Thoracic aorta (tissue), 2 donors: ENCODE measurements at regions not wholly inside any gene's neighbourhood (a gene's known extent, or its start where the extent isn't known, plus 50 kb on each side); places are given as distances from the start of the nearest gene placed in this dataset.
"Not testable (repeated sequence)": the region's sequence is repeated elsewhere in the genome, so short reads cannot be mapped to it uniquely, and the experiment has no call there.

Experiments used
- ATAC-seq: fragments of 150-250 bp; one replicate; pipeline ENCODE4 v1.8.0; 2017; ENCODE audit warnings: low read depth; ENCODE audit not compliant: insufficient number of reproducible peaks, low FRiP score
- DNase-seq: peaks from one replicate; pipeline ENCODE4 v3.0.0-alpha.2; 2020; ENCODE audit warnings: low spot score
- H3K27ac ChIP-seq, 2 donors: fragments of 200-600 bp; sonication (generic); 1 replicate in 1 of 2; 2 replicates in 1 of 2; pipeline ENCODE4 v1.5.1; 2016; ENCODE audit warnings: mild to moderate bottlenecking in 2 of 2, moderate library complexity in 2 of 2
- H3K27me3 ChIP-seq: fragments of 200-600 bp; sonication (generic); replicated peaks from 2 replicates; pipeline ENCODE4 v1.6.0; 2016; ENCODE audit warnings: mild to moderate bottlenecking; ENCODE audit not compliant: insufficient read depth
- H3K36me3 ChIP-seq: fragments of 200-600 bp; sonication (generic); one replicate; pipeline ENCODE4 v1.5.1; 2016
- H3K4me1 ChIP-seq, 2 donors: fragments of 200-600 bp; sonication (generic); 1 replicate in 1 of 2; 2 replicates in 1 of 2; pipeline versions ENCODE4 v1.5.1 to v1.6.0; 2016; ENCODE audit warnings: low read depth in 2 of 2, mild to moderate bottlenecking in 1 of 2; ENCODE audit not compliant: control insufficient read depth in 1 of 2
- H3K4me3 ChIP-seq: fragments of 200-600 bp; sonication (generic); 2 replicates; pipeline ENCODE4 v1.5.1; 2016; ENCODE audit warnings: mild to moderate bottlenecking
- H3K9me3 ChIP-seq: fragments of 200-600 bp; sonication (generic); 2 replicates; pipeline ENCODE4 v1.5.1; 2016
- TF ChIP-seq, protein P1 (sequence below): fragments of 200-600 bp; sonication (generic); IDR thresholded peaks from one replicate; pipeline ENCODE4 v1.5.1; 2019; ENCODE audit warnings: antibody characterized with exemption

- no peak for ATAC-seq
- Histone ChIP-seq H3K27me3 (no peaks in the 10 kb centered on the region), H3K4me3 (no peak overlapping the region), H3K9me3 (no peaks in the 10 kb centered on the region), H3K36me3 (no peaks in the 10 kb centered on the region), H3K4me1 (peaks cover 6 to 11% of the 10 kb centered on the region in 2 donors), H3K27ac (no peak overlapping the region)
- TF ChIP-seq, protein P1, sequence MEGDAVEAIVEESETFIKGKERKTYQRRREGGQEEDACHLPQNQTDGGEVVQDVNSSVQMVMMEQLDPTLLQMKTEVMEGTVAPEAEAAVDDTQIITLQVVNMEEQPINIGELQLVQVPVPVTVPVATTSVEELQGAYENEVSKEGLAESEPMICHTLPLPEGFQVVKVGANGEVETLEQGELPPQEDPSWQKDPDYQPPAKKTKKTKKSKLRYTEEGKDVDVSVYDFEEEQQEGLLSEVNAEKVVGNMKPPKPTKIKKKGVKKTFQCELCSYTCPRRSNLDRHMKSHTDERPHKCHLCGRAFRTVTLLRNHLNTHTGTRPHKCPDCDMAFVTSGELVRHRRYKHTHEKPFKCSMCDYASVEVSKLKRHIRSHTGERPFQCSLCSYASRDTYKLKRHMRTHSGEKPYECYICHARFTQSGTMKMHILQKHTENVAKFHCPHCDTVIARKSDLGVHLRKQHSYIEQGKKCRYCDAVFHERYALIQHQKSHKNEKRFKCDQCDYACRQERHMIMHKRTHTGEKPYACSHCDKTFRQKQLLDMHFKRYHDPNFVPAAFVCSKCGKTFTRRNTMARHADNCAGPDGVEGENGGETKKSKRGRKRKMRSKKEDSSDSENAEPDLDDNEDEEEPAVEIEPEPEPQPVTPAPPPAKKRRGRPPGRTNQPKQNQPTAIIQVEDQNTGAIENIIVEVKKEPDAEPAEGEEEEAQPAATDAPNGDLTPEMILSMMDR: no peak
- DNase-seq: no peak
Measured at GRCh38 chr1:55304229-55304740, 89.1 kb upstream of the USP24 start.

DNA sequence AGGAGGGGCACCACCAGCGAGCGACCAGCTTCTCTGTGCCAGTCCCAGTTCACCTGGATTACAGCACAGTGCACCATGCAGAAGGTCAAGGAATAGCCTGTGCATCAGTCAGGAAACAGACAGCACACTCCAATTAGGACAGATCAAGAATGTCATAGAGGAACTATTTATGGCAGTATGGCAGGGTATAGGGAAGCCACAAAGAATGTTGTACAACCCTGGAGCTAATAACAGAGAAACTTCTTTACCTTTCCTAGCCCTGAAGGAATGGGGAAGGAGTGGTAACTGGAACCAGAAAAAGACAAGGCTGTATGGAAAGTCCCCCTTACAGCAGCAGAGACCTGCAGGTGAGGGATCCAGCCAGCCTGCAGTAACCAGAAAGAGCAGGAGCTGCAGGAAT, 87.8 kb upstream of the USP24 start:
- TF ChIP-seq, protein P1: no peak
- no peak for DNase-seq
- no peaks in the 10 kb centered on the region for H3K9me3 ChIP-seq
- peaks cover 6 to 11% of the 10 kb centered on the region in 2 donors for H3K4me1 ChIP-seq
- H3K4me3 ChIP-seq: no peak overlapping the region
- no peak for ATAC-seq
- no peaks in the 10 kb centered on the region for H3K36me3 ChIP-seq
- H3K27me3 ChIP-seq: no peaks in the 10 kb centered on the region
- no peak overlapping the region for H3K27ac ChIP-seq

- H3K9me3 ChIP-seq: no peaks in the 10 kb centered on the region
- no peak for DNase-seq
- H3K27me3 ChIP-seq: no peaks in the 10 kb centered on the region
- TF ChIP-seq, protein P1: no peak
- H3K4me1 ChIP-seq: peaks cover 6 to 11% of the 10 kb centered on the region in 2 donors
- H3K4me3 ChIP-seq: no peak overlapping the region
- no peaks in the 10 kb centered on the region for H3K36me3 ChIP-seq
- no peak overlapping the region for H3K27ac ChIP-seq
- ATAC-seq: no peak
Measured at GRCh38 chr1:55301912-55302311, 86.7 kb upstream of the USP24 start.

DNA sequence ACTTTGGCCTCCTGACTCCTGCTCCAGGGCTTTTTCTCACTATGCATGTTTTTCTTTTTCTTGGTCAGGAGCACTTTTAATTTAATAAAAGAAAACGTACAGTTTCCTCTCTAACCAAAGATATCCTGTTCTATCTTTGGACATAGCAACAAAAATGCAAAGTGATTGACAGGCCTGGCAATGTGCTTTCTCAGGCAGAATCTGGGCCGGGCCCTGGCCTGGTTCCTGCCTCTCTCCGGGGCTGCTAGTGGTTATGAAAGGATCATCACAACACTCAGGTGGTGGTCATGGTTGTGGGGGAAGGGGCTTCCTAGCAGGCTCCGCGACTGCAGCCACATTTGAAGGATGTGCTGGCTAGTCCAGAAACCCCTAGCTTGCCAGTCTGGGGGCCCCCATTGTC, 85.8 kb upstream of the USP24 start:
- TF ChIP-seq, protein P1: no peak
- ATAC-seq: no peak
- no peak overlapping the region for H3K27ac ChIP-seq

GRCh38 chr1:55298167-55298894, 83.2 kb upstream of the USP24 start:
- Histone ChIP-seq H3K4me3 (no peak overlapping the region), H3K36me3 (no peaks in the 10 kb centered on the region), H3K4me1 (peaks cover 6 to 11% of the 10 kb centered on the region in 2 donors), H3K9me3 (no peaks in the 10 kb centered on the region), H3K27me3 (no peaks in the 10 kb centered on the region), H3K27ac (no peak overlapping the region)
- TF ChIP-seq, protein P1: no peak
- ATAC-seq (no peak), DNase-seq (no peak)

More for the DNA sequence above, 85.8 kb upstream of the USP24 start:
- Histone ChIP-seq H3K27me3 (no peaks in the 10 kb centered on the region), H3K4me3 (no peak overlapping the region), H3K36me3 (no peaks in the 10 kb centered on the region), H3K4me1 (peaks cover 6 to 11% of the 10 kb centered on the region in 2 donors), H3K9me3 (no peaks in the 10 kb centered on the region)
- DNase-seq: no peak

- H3K4me3 ChIP-seq, H3K4me1 ChIP-seq, H3K27me3 ChIP-seq, H3K36me3 ChIP-seq, H3K9me3 ChIP-seq, H3K27ac ChIP-seq, ATAC-seq, DNase-seq: not testable (repeated sequence)
Measured at GRCh38 chr1:55296247-55296646, 81.1 kb upstream of the USP24 start.
